Tibial nerve (tissue), 4 donors: ENCODE measurements at regions not wholly inside any gene's neighbourhood (a gene's known extent, or its start where the extent isn't known, plus 50 kb on each side); places are given as distances from the start of the nearest gene placed in this dataset.
"Not testable (repeated sequence)": the region's sequence is repeated elsewhere in the genome, so short reads cannot be mapped to it uniquely, and the experiment has no call there.

Source experiments
- DNase-seq, 2 donors: peaks; one replicate each; pipeline ENCODE4 v3.0.0-alpha.2; 2019; ENCODE audit warnings: low spot score in 2 of 2
- H3K27ac ChIP-seq, 4 donors: fragments of 200-600 bp; sonication (generic) in 3 of 4; one replicate each; pipeline ENCODE4 v1.5.1; 2017 to 2019; ENCODE audit warnings: mild to moderate bottlenecking in 1 of 4
- H3K27me3 ChIP-seq, 2 donors: fragments of 200-600 bp; sonication (generic) in 1 of 2; one replicate each; pipeline versions ENCODE4 v1.5.1 to v1.6.0; 2017 to 2019
- H3K36me3 ChIP-seq, 3 donors: fragments of 200-600 bp; sonication (generic); one replicate each; pipeline ENCODE4 v1.5.1; 2018 to 2019
- H3K4me1 ChIP-seq, 4 donors: fragments of 200-600 bp; sonication (generic) in 3 of 4; one replicate each; pipeline ENCODE4 v1.5.1; 2017 to 2019
- H3K4me3 ChIP-seq, 4 donors: fragments of 200-600 bp; sonication (generic) in 3 of 4; one replicate each; pipeline ENCODE4 v1.5.1; 2017 to 2019; ENCODE audit warnings: mild to moderate bottlenecking in 1 of 4, moderate library complexity in 1 of 4
- H3K9me3 ChIP-seq, 4 donors: fragments of 200-600 bp; sonication (generic) in 3 of 4; one replicate each; pipeline ENCODE4 v1.5.1; 2017 to 2019
- CTCF ChIP-seq, 5 experiments: fragments of 200-600 bp in 3 of 5; fragments of 450-650 bp in 2 of 5; sonication (generic) in 3 of 5; IDR thresholded peaks; one replicate each; pipeline ENCODE4 v1.5.1; 2016 to 2019; ENCODE audit warnings: antibody characterized with exemption in 5 of 5, mild to moderate bottlenecking in 3 of 5, moderate library complexity in 2 of 5
- EP300 ChIP-seq, 2 donors: sonication (generic); formaldehyde crosslinking; IDR thresholded peaks; one replicate each; pipeline ENCODE4 v1.6.1; 2017; ENCODE audit warnings: antibody characterized with exemption in 2 of 2, mild to moderate bottlenecking in 1 of 2
- POLR2A ChIP-seq, 2 donors: fragments of 450-650 bp; IDR thresholded peaks; one replicate each; pipeline ENCODE4 v1.6.1; 2017; ENCODE audit warnings: antibody characterized with exemption in 2 of 2, mild to moderate bottlenecking in 2 of 2, moderate library complexity in 2 of 2
- WGBS, 2 donors: methylation state at CpG; one replicate each; pipeline ENCODE4 v1.1.5; 2018; 5-methylcytosine and 5-hydroxymethylcytosine counted together

- Histone ChIP-seq H3K4me1 (peaks cover 0 to 57% (median 16%) of the 10 kb centered on the region in 4 donors), H3K27me3 (no peaks in the 10 kb centered on the region), H3K36me3 (no peaks in the 10 kb centered on the region), H3K27ac (peak overlapping the region; percentile 39 to 78 (median 68)), H3K9me3 (no peaks in the 10 kb centered on the region), H3K4me3 (no peak overlapping the region)
- TF ChIP-seq EP300 (IDR thresholded peaks at IDR 0.05), result peak in 1 of 2 donors; percentile 87
- no peak for TF ChIP-seq CTCF (IDR thresholded peaks at IDR 0.05)
- no peak for TF ChIP-seq POLR2A (IDR thresholded peaks at IDR 0.05)
- DNase-seq, result peak in 1 of 2 donors; percentile 49
- WGBS, 2 donors, result 13% methylated on average over 2 of the region's 2 CpGs
Observed at GRCh38 chr1:94298861-94299260, 61.5 kb upstream of the ARHGAP29 start.

- Histone ChIP-seq H3K4me1 (peaks cover 0 to 50% (median 16%) of the 10 kb centered on the region in 4 donors), H3K36me3 (no peaks in the 10 kb centered on the region), H3K27ac (no peak overlapping the region), H3K27me3 (no peaks in the 10 kb centered on the region), H3K4me3 (no peak overlapping the region), H3K9me3 (no peaks in the 10 kb centered on the region)
- 38 to 41% methylated on average over 5 of the region's 5 CpGs for WGBS, 2 donors
- TF ChIP-seq POLR2A (IDR thresholded peaks at IDR 0.05), result no peak
- TF ChIP-seq EP300 (IDR thresholded peaks at IDR 0.05), result no peak
- TF ChIP-seq CTCF (IDR thresholded peaks at IDR 0.05), result no peak
- no peak for DNase-seq
Observed at GRCh38 chr1:94296018-94296417, 58.6 kb upstream of the ARHGAP29 start.

- not testable (repeated sequence) for H3K9me3 ChIP-seq, H3K4me3 ChIP-seq, H3K27me3 ChIP-seq, H3K36me3 ChIP-seq, DNase-seq, H3K27ac ChIP-seq
- 88 to 91% methylated on average over 7 of the region's 8 CpGs for WGBS, 2 donors
- H3K4me1 ChIP-seq, result peaks cover 0 to 20% (median 0%) of the 10 kb centered on the region in 4 donors
Observed at GRCh38 chr1:94292978-94293377, 55.6 kb upstream of the ARHGAP29 start.

GRCh38 chr1:94289244-94289643, 51.9 kb upstream of the ARHGAP29 start:
- H3K4me1 ChIP-seq, H3K4me3 ChIP-seq, H3K36me3 ChIP-seq, DNase-seq, H3K27me3 ChIP-seq, H3K27ac ChIP-seq, H3K9me3 ChIP-seq: not testable (repeated sequence)
- WGBS, 2 donors, result 74 to 81% methylated on average over 1 of the region's 1 CpG
